ENCODE measurements at regions not wholly inside any gene's neighbourhood (a gene's known extent, or its start where the extent isn't known, plus 50 kb on each side); places are given as distances from the start of the nearest gene placed in this dataset.

DNA sequence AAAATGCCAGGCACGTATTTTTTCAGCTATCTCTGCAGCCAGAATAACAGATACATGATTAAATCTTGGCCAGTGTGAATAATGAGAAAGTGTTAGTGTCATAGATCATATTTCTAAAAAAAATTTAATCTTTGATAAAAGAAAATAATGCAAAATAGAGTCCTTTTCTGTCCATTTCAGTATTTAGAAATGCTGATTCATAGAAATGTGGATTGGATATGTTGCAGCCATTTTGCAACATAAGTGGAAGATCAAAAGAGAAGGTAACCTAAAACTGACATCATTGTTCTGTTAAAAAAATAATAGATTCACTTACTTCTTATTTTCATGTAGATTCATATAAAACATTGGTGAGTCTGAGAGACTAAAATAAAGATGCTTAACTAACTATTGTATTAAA lies 1010.3 kb downstream of the LRFN5 start:
- DNase-seq (ENCODE audit: low spot score): no peak

DNA sequence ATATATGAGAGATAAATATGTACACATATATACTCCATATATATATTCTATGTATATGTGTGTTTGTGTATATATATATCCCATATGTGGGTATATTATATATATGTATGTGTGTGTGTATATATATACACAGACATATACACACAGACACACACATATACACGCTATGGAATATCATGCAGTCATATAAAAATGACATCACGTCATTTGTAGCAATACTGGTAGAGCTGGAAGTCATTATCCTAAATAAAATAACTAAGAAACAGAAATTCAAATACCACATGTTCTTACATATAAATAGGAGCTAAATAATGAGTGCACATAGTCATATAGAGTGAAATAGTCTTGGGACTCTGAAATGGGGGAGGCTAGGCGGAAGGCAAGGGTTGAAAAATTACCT lies 1000.2 kb downstream of the LRFN5 start:
- no peak for DNase-seq (ENCODE audit: low spot score)

DNA sequence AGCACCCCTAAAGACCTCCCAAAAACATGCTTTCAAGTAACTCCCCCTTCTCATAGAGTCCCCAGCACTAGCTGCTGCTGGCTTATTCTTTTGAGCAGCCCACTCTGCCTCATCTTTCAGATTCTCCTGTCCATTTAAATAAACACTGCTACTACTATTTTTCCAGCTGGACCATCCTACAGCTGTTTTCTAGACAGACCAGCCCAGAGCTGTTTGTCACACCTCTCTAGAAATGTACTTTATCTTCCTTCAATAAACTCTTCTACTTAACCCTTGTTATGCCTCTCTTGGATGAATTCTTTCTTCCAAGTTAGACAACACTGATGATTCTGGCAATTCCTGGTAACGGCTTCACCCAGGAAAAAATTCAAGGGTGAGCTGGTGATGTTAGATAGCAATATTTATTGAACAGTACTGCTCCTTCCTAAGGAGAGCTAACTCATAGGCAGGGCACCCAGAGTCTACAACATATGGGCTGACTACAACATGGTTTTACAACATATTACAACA lies 995.7 kb downstream of the LRFN5 start:
- no peak for DNase-seq (ENCODE audit: low spot score)

DNA sequence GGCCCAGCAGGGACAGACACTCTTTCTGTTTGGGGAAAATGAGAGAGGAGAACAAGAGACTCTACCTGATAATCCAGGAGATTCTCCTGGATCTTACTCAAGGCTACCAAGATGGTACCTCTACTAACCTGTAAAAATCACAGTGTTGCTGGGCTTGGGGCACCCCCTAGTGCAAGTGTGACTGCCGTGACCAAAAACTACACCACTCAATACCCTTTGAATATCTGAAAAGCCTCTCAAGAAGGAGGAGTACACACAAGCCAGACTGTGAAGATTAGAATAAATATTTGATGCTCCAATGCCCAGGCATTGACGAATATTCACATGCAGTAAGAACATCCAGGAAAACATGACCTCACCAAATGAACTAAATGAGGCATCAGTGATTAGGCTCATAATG lies 965.4 kb downstream of the LRFN5 start:
- DNase-seq (ENCODE audit: low spot score): no peak

DNA sequence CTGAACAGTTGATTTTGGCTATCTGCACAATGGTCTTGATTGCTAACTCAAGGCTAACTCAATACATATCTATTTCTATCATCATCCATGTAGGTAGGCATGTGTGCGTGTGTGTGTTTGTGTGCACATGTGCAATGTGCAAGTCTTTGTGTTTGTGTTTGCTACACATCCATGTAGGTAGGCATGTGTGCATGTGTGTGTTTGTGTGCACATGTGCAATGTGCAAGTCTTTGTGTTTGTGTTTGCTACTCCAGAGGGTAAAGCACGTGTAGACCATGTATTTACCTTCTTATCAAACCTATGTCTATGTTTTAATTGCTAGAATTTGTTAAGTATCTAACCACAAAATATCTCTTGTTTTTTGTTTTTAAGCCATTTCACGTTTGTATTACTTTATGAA lies 962.6 kb downstream of the LRFN5 start:
- DNase-seq (ENCODE audit: low spot score): no peak

DNA sequence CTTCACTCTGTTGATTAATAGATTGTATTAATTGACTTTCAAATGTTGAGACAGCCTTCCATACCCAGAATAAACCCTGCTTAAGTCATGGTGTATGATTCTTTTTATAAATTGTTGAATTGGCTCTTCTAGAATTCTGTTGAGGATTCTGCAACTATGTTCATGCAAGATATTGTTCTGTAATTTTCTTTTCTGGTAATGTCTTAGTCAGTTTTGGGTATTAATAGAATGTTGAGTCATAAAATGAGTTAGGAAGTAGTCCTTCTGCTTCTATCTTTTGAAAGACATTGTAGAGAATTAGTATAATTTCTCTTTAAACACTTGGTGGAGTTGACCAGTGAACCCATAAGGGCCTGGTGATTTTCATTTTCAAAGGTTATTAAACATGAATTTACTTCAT lies 958.9 kb downstream of the LRFN5 start:
- no peak for DNase-seq (ENCODE audit: low spot score)

DNA sequence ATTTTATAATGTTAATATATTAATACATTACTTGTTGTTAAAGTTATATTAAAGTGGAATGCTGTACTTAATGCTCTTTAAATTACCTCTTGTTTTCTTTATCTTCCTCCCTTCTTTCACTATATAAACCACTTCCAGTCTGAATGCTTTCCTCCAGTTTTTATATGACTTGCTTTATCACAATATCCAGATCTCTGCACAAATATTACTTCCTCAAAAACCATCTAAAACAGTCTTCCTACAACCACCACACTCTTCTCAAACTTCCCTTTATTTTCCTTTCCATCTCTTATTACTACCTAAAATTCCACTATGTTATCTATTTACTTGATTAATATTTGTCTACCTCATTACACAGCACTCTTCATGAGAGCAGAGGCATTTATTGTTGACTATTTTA lies 956.6 kb downstream of the LRFN5 start:
- DNase-seq (ENCODE audit: low spot score): no peak

DNA sequence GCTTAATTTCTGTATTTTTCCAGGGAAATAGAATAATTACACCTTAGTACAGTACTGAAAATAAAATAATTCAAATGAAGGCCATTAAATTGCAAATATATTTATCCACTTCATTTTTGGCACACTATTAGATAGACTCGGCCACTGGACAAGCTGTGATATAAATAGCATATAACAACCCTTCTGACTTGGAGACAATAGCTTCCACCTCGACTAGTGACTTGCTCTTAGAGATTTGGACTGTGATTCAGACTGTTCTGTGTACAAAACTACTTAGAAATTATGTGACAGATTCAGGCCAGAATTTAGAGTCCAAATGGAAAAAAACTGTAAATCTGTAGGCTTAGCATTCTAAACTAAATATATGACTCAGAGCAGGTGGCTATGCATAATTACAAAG lies 949.9 kb downstream of the LRFN5 start:
- no peak for DNase-seq (ENCODE audit: low spot score)

DNA sequence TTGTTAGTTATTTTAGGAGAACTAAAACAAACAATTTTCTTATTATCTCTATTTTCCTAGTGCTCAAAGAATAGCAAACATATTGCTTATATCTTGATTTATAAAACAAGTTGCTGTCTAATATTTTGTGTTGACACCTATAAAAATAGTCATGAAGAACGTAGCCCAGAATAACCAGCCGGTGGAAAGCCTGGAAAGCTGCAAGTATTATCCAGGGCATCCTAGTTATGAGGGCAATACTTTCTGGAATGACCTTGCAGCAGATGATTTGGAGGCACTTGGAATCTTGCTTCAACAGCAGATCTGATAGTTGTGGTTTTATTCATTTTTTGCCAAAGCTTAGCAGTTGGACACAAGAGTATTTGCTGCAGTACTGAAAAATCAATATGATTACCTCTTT lies 948.7 kb downstream of the LRFN5 start:
- DNase-seq (ENCODE audit: low spot score): no peak

DNA sequence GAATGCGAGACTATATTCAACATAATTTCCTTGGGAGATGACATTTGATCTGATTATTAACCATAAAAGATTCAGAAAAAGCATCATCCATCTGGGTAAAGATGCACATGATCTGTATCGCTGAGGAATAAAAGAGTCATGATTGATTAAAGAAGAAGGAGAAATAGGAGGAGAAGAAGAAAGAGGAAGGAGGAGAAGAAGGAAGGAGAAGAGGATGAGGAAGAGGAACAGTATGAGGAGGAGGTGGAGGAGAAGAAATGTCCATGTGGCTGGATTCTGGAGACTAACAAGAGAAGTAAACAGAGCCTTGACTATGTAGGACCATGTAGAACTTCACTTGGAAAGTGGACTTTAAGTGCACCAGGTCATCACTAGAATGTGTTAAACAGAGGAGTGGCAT lies 947.4 kb downstream of the LRFN5 start:
- DNase-seq (ENCODE audit: low spot score): no peak

DNA sequence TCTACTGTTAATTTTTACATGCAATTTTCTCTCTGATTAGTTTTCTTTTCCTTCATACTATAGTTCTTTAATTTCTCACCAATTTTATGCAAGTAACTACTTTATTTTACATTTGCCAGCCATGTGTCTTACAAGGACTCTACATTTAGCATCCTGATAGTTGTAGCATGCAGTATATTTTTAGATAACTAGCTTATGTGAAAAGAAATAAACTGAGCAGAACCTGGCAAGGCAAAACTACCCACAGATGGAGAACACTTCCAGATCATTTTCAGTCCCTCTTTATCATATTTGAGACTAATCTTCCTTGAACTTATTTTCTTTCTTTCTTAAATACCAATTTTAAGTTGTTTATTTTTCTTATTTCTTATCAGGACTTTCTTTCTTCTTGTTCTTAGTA lies 943.6 kb downstream of the LRFN5 start:
- DNase-seq (ENCODE audit: low spot score): no peak

DNA sequence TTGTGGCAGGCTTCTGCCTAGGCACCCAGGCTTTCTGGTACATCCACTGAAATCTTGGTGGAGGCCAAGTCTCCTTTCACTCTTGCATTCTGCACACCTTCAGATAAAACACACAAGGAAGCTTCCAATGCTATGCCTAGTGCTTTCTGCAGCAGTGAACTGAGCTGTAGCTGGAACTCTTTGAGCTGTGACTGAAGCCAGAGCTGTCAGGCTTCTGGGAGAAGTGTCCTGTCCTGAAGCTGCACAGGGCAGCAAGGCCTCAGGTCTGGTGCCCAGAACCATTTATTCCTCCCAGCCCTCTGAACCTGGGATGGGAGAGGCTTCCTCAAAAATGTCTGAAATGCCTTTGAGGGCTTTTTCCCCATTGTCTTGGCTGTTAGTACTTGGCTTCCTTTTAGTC lies 941.7 kb downstream of the LRFN5 start:
- no peak for DNase-seq (ENCODE audit: low spot score)

DNA sequence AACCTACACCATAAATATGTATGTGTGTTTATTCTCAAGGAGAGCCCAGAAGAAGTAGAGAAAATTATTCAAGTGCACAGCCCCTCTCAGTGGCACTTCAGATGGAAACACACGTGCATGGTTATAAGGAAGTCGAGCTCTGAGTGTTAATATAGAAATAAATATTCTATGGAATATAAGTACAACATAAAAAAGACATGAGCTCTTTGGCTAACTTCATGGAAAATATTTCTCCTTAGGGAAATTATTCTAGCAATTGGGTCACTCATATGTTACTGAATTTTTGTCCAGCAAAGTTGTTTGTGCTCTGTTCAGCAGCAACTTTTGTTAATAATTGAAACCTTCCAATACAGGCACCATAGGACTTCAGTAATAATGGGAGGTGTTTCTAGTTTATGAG lies 939.0 kb downstream of the LRFN5 start:
- no peak for DNase-seq (ENCODE audit: low spot score)

DNA sequence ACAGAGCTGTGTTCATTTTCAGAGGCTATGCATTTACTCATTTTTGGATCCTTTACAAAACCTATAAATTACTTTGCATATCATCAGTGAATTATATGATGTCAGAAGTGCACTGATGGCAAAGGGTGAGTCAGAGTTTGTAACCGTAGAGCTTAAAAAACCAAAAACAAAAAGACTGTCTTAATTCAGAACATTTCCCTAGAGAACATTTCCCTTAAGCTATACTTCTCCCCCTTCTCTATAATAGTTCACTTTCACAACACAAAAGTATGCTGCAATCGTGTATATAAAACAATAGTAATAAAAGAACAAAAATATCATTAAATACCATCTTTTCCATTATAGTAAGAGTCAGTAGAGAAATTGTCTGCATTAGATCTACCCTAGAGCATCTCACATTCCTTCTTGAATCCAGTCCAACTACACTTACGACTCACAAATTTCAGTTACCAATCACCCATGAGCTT lies 934.9 kb downstream of the LRFN5 start:
- DNase-seq (ENCODE audit: low spot score): no peak

DNA sequence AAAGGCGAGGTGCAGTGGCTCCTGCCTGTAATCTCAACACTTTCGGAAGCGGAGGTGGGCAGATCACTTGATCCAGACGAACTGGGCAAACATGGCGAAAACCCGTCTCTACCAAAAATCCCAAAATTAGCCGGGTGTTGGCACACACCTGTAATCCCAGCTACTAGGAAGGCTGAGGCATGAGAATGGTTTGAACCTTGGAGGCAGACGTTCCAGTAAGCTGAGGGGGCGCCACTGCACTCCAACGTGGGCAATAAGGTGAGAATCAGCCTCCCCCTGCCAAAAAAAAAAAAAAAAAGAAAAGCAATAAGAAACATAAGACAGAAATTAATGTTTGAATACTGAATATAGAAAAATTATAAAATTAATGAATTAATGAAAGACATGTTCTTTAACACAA lies 928.7 kb downstream of the LRFN5 start:
- DNase-seq (ENCODE audit: low spot score): no peak

DNA sequence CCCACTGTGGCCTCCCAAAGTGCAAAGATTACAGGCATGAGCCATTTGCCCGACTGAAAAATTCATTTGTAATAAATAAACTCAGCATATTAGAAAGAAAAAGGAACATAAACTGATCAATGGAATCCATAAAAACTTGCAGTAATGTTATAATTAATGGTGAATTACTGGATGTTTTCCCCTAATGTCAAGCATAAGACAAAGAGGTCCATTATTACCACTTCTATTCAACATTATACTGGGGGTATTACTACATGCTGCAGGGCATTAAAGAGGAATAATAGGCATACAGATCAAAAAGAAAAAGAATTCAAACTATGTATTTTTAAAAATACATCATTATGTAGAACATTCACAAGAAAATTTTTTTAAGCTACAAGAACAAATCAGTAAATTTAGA lies 926.8 kb downstream of the LRFN5 start:
- no peak for DNase-seq (ENCODE audit: low spot score)

DNA sequence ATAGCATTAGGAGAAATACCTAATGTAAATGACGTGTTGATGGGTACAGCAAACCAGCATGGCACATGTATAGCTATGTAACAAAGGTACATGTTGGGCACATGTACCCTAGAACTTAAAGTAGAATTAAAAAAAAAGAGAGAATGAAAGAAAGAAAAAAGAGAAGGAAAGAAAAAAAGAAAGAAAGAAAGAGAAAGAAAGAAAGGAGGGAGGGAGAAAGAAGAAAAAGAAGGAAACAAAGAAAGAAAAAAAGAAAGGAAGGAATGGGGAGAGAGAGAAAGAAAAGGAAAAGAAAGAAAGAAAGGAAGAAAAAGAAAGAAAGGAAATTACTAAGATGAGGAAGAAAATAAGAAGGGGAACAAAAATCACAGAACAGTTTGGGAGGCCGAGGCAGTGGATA lies 925.5 kb downstream of the LRFN5 start:
- DNase-seq (ENCODE audit: low spot score): no peak

DNA sequence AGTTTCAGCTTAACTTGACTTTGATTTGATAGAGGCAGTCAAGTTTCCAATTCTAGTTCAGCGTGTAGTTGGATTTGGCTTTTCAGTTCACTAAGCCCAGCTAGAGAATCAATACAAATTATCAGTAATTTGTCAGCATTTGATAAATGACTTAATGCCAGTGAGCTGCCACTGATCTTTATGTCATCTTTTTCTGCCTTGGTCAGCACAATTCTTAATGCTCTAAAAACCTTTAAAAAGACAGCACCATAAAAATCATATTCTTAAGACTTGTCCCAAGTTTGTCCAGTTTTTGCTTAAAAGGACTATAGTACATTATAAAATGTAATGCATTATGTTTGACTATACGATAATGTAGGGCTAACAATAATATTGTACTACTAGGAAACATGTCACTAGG lies 920.5 kb downstream of the LRFN5 start:
- no peak for DNase-seq (ENCODE audit: low spot score)

DNA sequence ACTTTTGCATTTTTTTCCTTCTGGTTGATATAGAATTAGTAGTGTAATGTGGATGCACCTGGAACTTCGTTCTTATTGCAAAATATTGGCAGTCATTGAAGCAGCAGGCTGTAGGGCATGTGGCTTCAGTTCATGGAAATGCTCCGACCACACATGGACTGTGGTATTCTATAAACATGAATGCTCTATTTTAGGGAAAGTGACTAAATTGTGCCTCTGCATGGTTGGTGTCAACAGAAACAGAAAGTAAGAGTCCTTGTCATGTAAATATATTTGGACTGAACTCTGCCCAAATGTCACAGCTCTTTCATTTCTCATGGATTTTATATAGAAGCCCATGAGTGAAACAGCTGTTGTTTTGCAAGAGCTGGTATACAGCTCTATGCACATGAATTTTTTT lies 917.0 kb downstream of the LRFN5 start:
- no peak for DNase-seq (ENCODE audit: low spot score)

DNA sequence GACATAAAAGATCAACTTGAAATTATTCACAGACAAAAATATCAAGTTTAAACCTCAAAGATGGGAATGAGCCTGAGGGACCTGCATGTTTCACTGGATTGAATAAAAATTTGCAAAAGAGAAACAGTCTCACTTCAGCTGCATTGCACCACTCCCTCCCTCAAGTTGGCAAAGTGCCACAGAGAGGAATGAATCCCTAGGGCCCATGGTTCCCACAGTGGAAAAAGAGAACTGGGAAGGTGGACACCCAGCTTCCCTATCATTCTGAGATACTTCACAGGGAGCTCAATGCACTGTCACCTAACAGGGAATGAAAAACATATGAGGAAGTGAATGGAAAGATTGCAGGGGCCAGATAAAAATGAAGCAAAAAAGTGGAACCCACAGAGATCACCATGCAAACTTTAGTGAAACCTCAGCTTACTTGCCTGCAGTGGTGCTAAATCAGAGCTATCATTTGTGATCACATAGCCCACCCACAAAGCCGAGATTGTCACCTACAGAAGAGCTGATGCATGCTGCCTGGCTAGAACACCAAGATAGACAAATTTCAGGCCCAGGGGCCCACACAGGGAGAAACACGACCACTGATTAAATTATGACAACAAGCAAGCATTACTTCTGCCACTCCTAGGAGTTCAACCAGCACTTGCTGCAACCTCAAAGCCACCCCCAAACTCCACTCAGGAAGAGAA lies 911.3 kb downstream of the LRFN5 start:
- no peak for DNase-seq (ENCODE audit: low spot score)

DNA sequence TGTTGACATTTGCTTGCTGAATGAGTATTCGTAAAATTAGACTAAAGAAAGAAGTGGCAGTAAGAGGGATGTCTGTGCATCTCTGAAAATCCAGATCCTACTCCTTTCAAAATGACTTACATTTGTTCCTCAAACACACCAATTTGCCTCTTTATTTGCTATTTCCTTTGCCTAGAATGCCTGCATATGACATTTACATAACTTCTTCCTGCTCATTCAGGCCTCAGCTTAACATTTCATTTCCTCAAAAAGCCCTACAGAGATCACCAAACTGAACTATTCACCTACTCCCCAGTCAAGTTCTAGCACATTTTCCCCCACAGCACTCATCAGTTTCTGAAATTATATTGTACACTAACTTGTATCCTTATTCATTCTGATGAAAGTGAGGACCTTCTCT lies 907.2 kb downstream of the LRFN5 start:
- no peak for DNase-seq (ENCODE audit: low spot score)

DNA sequence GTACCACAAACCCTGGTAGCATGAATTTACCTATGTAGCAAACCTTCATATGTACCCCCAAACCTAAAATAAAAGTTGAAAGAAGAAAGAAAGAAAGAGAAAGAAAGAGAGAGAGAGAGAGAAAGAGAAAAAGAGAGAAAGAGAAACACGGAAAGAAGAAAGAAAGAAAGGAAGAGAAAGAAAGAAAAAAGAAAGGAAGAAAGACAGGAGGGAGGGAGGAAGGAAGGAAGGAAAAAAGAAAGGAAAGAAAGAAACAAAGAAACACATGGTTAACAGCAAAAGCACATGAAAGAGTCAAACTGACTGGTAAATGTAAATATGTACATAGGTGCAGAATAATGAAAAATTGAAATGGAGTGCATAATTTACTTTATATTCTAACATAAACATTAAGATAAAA lies 903.4 kb downstream of the LRFN5 start:
- DNase-seq (ENCODE audit: low spot score): no peak

DNA sequence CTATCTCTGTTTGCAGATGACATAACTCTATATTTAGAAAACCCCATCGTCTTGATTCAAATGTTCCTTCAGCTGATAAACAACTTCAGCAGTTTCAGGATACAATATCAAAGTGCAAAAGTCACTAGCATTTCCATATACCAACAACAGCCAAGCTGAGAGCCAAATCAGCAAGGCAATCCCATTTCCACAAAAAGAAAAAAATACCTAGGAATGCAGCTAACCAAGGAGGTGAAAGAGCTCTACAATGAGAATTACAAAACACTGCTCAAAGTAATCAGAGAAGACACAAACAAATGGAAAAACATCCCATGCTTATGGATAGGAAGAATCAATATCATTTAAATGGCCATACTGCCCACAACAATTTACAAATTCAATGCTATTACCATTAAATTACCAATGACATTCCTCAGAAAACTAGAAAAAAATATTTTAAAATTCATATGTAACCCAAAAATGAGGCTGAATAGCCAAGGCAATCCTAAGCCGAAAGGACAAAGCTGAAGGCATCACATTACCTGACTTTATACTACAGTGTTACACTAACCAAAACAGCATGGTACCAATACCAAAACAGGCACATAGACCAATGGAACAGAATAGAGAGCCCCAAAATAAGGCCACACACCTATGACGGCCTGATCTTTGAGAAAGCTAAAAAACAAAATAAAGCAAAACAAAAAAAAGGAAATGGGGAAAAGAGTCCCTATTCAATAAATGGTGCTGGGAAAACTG lies 901.7 kb downstream of the LRFN5 start:
- no peak for DNase-seq (ENCODE audit: low spot score)

DNA sequence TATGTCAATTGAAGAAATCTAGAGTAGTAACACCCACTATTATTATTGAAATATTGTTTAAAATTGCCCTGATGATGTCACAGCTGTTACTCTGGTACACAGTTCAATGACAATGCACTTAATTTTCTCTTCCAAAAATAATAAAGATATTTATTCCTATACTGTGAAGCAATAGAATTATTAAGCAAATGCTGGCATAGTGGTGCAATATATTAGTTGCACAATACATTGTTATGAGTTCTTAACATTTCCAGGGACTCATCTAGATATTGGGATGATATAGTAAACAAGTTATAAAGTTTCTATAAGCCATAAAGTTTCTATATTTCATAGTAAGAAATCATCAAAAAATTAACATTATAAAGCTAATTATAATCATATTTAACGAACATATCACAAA lies 897.8 kb downstream of the LRFN5 start:
- no peak for DNase-seq (ENCODE audit: low spot score)
